Naive thymus-derived CD4-positive, alpha-beta T cell (primary cell): ENCODE measurements at regions not wholly inside any gene's neighbourhood (a gene's known extent, or its start where the extent isn't known, plus 50 kb on each side); places are given as distances from the start of the nearest gene placed in this dataset.

Source experiments
- ATAC-seq: fragments of 150-1000 bp; cut with Tn5 transposase; 2 replicates; pipeline ENCODE4 v1.10.0; 2021; ENCODE audit warnings: mild to moderate bottlenecking, moderate library complexity
- CTCF ChIA-PET: fragments of 350-600 bp; sonication (Branson Sonifier 250); formaldehyde crosslinking; loops from one replicate; lab custom pipeline; 2021; ENCODE audit warnings: antibody characterized with exemption; lab: Charles Lee
- POLR2A ChIA-PET: fragments of 350-600 bp; sonication (Branson Sonifier 250); formaldehyde crosslinking; loops from one replicate; lab custom pipeline; 2021; ENCODE audit warnings: antibody characterized with exemption, inconsistent platforms; lab: Charles Lee
- DNase-seq, 9 donors: peaks; one replicate each; pipeline versions ENCODE4 v3.0.0 to v3.0.0-alpha.2; 2020 to 2022; ENCODE audit warnings: mixed read lengths in 1 of 9
- H3K27ac ChIP-seq: one replicate; pipeline ENCODE4 v1.7.0; 2013; ENCODE audit warnings: mild to moderate bottlenecking, low read depth, low read length, moderate library complexity
- H3K27me3 ChIP-seq, 2 donors: one replicate each; pipeline ENCODE4 v1.7.0; 2013; ENCODE audit warnings: low read length in 2 of 2, mild to moderate bottlenecking in 2 of 2, moderate library complexity in 2 of 2; ENCODE audit not compliant: control insufficient read depth in 2 of 2, insufficient read depth in 2 of 2
- H3K36me3 ChIP-seq, 3 experiments: 1 replicate in 2 of 3; 2 replicates in 1 of 3; pipeline ENCODE4 v1.7.0; 2013; ENCODE audit warnings: low read length in 3 of 3, mild to moderate bottlenecking in 3 of 3, moderate library complexity in 1 of 3; ENCODE audit not compliant: insufficient read depth in 3 of 3, control insufficient read depth in 2 of 3
- H3K4me1 ChIP-seq, 2 donors: one replicate each; pipeline ENCODE4 v1.7.0; 2013; ENCODE audit warnings: low read length in 2 of 2, mild to moderate bottlenecking in 2 of 2, moderate library complexity in 1 of 2; ENCODE audit not compliant: control insufficient read depth in 2 of 2, insufficient read depth in 2 of 2
- H3K4me3 ChIP-seq: 2 replicates; pipeline ENCODE4 v1.7.0; 2013; ENCODE audit warnings: mild to moderate bottlenecking, low read length
- H3K9me3 ChIP-seq, 3 experiments: 1 replicate in 2 of 3; 2 replicates in 1 of 3; pipeline ENCODE4 v1.7.0; 2013; ENCODE audit warnings: low read length in 3 of 3; ENCODE audit not compliant: control insufficient read depth in 2 of 3
- H3K27ac Mint-ChIP-seq, 9 donors: one replicate each; pipeline ENCODE4 v1.8.0; 2020 to 2022; ENCODE audit warnings: mixed read lengths in 9 of 9, mild to moderate bottlenecking in 8 of 9, moderate library complexity in 5 of 9, inconsistent platforms in 2 of 9
- H3K27me3 Mint-ChIP-seq, 5 donors: one replicate each; pipeline ENCODE4 v1.8.0; 2021 to 2022; ENCODE audit warnings: mixed read lengths in 5 of 5, mild to moderate bottlenecking in 1 of 5
- H3K36me3 Mint-ChIP-seq, 5 donors: one replicate each; pipeline ENCODE4 v1.8.0; 2020 to 2022; ENCODE audit warnings: mixed read lengths in 5 of 5, mild to moderate bottlenecking in 3 of 5, inconsistent platforms in 1 of 5
- H3K4me1 Mint-ChIP-seq, 7 donors: one replicate each; pipeline ENCODE4 v1.8.0; 2020 to 2022; ENCODE audit warnings: mixed read lengths in 7 of 7, mild to moderate bottlenecking in 3 of 7, inconsistent platforms in 1 of 7
- H3K4me3 Mint-ChIP-seq, 10 donors: one replicate each; pipeline ENCODE4 v1.8.0; 2020 to 2022; ENCODE audit warnings: mild to moderate bottlenecking in 10 of 10, mixed read lengths in 10 of 10, moderate library complexity in 6 of 10, inconsistent platforms in 2 of 10
- H3K9me3 Mint-ChIP-seq, 11 donors: one replicate each; pipeline ENCODE4 v1.8.0; 2020 to 2022; ENCODE audit warnings: mixed read lengths in 11 of 11, mild to moderate bottlenecking in 4 of 11, inconsistent platforms in 1 of 11, moderate library complexity in 1 of 11
- intact Hi-C, 2 donors: fragments of 100-400 bp; cut with micrococcal nuclease; formaldehyde crosslinking; loops; one replicate each; pipeline ENCODE4 v1.15.1; 2023

DNA sequence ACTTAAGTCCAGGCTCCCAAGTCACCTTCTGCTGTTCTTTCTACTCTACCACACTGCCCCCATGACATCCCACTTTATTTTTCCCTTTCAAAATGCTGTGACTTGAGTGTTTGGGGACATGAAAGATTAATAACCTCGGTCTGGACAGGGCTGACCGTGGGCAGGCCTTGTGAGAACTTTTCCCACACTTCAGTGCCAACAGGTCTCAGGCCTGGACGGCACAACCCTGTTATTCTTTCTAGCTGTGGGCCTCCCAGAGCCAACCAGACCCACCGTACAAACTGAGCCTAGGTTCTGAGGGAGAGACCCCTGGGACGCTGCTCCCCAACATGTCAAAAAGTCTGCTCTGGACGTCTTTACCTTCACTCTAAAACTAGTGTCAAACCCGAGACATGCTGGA lies 153.4 kb downstream of the CEP120 start:
- intact Hi-C loops = no loop called here
- Mint-ChIP-seq H3K27ac (no peak overlapping the region), H3K9me3 (peaks cover 0 to 1% (median 0%) of the 10 kb centered on the region in 11 donors), H3K4me3 (no peak overlapping the region), H3K36me3 (no peaks in the 10 kb centered on the region), H3K4me1 (no peaks in the 10 kb centered on the region), H3K27me3 (peaks cover 0 to 5% (median 0%) of the 10 kb centered on the region in 5 donors)
- H3K36me3 ChIP-seq = no peaks in the 10 kb centered on the region
- ChIA-PET POLR2A (no interaction called here), CTCF (no interaction called here)
- no peaks in the 10 kb centered on the region for H3K4me1 ChIP-seq
- no peaks in the 10 kb centered on the region for H3K9me3 ChIP-seq
- ATAC-seq (no peak), DNase-seq (no peak)
- H3K27me3 ChIP-seq = no peaks in the 10 kb centered on the region
- H3K4me3 ChIP-seq = no peak overlapping the region
- H3K27ac ChIP-seq = no peak overlapping the region

DNA sequence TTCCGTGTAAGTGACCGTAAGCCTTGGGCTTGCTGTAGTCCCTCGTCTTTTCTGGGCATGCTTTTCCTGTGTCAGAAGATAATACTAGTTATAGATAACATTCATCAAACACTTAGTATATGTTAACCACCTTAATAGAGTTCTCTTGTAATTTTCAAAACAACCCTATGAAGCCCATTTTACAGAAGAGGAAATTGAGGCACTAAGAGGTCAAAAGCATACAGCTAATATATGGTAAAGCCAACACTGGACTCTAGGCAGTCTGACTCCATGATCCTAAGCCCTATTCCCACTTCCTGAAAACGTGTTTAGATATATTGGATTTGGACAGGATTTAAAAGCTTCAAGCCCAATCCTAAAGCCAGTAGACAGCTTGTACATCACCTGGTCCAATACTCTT lies 153.8 kb downstream of the CEP120 start:
- Mint-ChIP-seq H3K36me3 (no peaks in the 10 kb centered on the region), H3K4me3 (no peak overlapping the region), H3K27me3 (peaks cover 0 to 5% (median 0%) of the 10 kb centered on the region in 5 donors), H3K27ac (no peak overlapping the region), H3K9me3 (peaks cover 0 to 1% (median 0%) of the 10 kb centered on the region in 11 donors), H3K4me1 (no peaks in the 10 kb centered on the region)
- no peak for DNase-seq
- ATAC-seq = no peak
- H3K4me3 ChIP-seq = no peak overlapping the region
- ChIA-PET POLR2A (no interaction called here), CTCF (no interaction called here)
- no peak overlapping the region for H3K27ac ChIP-seq
- no peaks in the 10 kb centered on the region for H3K9me3 ChIP-seq
- no peaks in the 10 kb centered on the region for H3K4me1 ChIP-seq
- intact Hi-C loops = no loop called here
- no peaks in the 10 kb centered on the region for H3K27me3 ChIP-seq
- no peaks in the 10 kb centered on the region for H3K36me3 ChIP-seq

GRCh38 chr5:123266365-123266764 lies 156.8 kb downstream of the CEP120 start:
- Histone ChIP-seq H3K36me3 (no peaks in the 10 kb centered on the region), H3K27ac (no peak overlapping the region), H3K4me1 (no peaks in the 10 kb centered on the region), H3K27me3 (no peaks in the 10 kb centered on the region), H3K9me3 (no peaks in the 10 kb centered on the region), H3K4me3 (no peak overlapping the region)
- Mint-ChIP-seq H3K27me3 (peaks cover 0 to 5% (median 0%) of the 10 kb centered on the region in 5 donors), H3K4me3 (no peak overlapping the region), H3K4me1 (no peaks in the 10 kb centered on the region), H3K9me3 (peaks cover 0 to 1% (median 0%) of the 10 kb centered on the region in 11 donors), H3K36me3 (no peaks in the 10 kb centered on the region), H3K27ac (no peak overlapping the region)
- intact Hi-C loops = no loop called here
- ChIA-PET POLR2A (no interaction called here), CTCF (no interaction called here)
- ATAC-seq (no peak), DNase-seq (no peak)

DNA sequence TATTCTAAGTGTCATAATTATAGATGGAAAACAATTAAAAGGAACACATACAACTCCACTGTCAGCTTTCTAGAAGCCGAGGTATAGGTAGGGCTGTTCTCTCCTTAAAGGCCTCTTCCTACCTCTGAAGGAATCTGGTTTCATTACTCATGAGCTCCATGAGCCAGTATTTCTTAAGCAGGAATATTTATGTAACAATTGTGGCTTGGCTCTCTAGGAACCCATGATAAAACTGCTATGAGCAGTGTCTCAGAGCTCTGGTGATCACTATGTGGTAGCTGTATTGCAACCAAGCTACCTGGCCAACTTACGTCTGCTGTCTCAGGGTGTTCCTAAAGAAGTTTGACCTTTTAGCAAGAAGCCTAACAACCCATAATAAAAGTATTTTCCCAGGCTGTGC lies 157.7 kb downstream of the CEP120 start:
- Histone ChIP-seq H3K36me3 (no peaks in the 10 kb centered on the region), H3K4me3 (no peak overlapping the region), H3K9me3 (no peaks in the 10 kb centered on the region), H3K4me1 (no peaks in the 10 kb centered on the region), H3K27ac (no peak overlapping the region), H3K27me3 (no peaks in the 10 kb centered on the region)
- H3K36me3 Mint-ChIP-seq = no peaks in the 10 kb centered on the region
- peaks cover 0 to 10% (median 5%) of the 10 kb centered on the region in 5 donors for H3K27me3 Mint-ChIP-seq
- H3K4me1 Mint-ChIP-seq = no peaks in the 10 kb centered on the region
- ATAC-seq (no peak), DNase-seq (no peak)
- ChIA-PET POLR2A (no interaction called here), CTCF (no interaction called here)
- intact Hi-C loops = no loop called here
- no peak overlapping the region for H3K4me3 Mint-ChIP-seq
- peaks cover 0 to 1% (median 0%) of the 10 kb centered on the region in 11 donors for H3K9me3 Mint-ChIP-seq
- H3K27ac Mint-ChIP-seq = no peak overlapping the region

GRCh38 chr5:123264394-123264793 lies 158.8 kb downstream of the CEP120 start:
- no peaks in the 10 kb centered on the region for H3K36me3 ChIP-seq
- no peaks in the 10 kb centered on the region for H3K27me3 ChIP-seq
- no peaks in the 10 kb centered on the region for H3K4me1 ChIP-seq
- H3K36me3 Mint-ChIP-seq = no peaks in the 10 kb centered on the region
- intact Hi-C loops = no loop called here
- H3K27me3 Mint-ChIP-seq = peaks cover 0 to 10% (median 5%) of the 10 kb centered on the region in 5 donors
- H3K4me3 ChIP-seq = no peak overlapping the region
- CTCF ChIA-PET = no interaction called here
- no peak overlapping the region for H3K27ac Mint-ChIP-seq
- no peak for ATAC-seq
- H3K9me3 Mint-ChIP-seq = peaks cover 0 to 3% (median 0%) of the 10 kb centered on the region in 11 donors
- H3K9me3 ChIP-seq = no peaks in the 10 kb centered on the region
- POLR2A ChIA-PET = no interaction called here
- H3K4me3 Mint-ChIP-seq = no peak overlapping the region
- H3K4me1 Mint-ChIP-seq = no peaks in the 10 kb centered on the region
- no peak for DNase-seq
- H3K27ac ChIP-seq = no peak overlapping the region

- ChIA-PET CTCF (no interaction called here), POLR2A (no interaction called here)
- no peak overlapping the region for H3K4me3 Mint-ChIP-seq
These were observed 159.3 kb downstream of the CEP120 start for GRCh38 chr5:123263859-123264258.

DNA sequence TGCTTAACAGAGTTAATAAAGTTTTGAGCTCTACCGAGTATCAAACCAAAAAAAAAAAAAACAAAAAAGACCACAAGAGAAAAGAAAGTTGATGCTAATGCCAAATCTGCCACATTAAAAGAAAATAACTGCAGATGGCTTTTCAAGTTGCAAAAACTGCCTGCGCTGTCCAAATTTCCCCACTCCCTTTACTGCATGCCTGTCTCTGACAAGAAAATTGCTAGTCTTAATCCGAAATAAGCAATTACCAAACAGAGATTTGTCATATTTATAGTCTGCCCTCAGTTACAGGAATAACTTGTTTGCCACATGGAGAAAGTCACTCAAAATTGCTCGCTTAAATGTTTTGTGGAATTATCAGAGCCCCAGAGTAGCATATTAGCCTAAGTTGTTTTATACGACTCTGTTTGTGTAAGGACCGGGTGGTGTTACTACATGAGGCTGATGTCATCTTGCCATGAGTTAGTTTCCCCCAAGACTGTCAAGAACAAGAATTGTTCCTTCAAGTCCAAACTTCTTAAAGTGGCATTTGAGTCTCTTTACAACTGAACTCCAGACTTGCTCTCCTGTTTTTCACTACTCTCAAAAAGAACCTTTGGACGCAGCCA lies 160.9 kb downstream of the CEP120 start:
- ChIA-PET CTCF (no interaction called here), POLR2A (no interaction called here)
- H3K9me3 Mint-ChIP-seq = peaks cover 0 to 11% (median 5%) of the 10 kb centered on the region in 11 donors
- intact Hi-C loops = no loop called here
- peaks cover 0 to 6% (median 0%) of the 10 kb centered on the region in 5 donors for H3K36me3 Mint-ChIP-seq
- H3K27me3 Mint-ChIP-seq = peaks cover 0 to 10% (median 8%) of the 10 kb centered on the region in 5 donors
- no peaks in the 10 kb centered on the region for H3K4me1 Mint-ChIP-seq
- ATAC-seq (no peak), DNase-seq (no peak)
- Histone ChIP-seq H3K27me3 (no peaks in the 10 kb centered on the region), H3K36me3 (no peaks in the 10 kb centered on the region), H3K9me3 (no peaks in the 10 kb centered on the region), H3K4me3 (no peak overlapping the region), H3K4me1 (no peaks in the 10 kb centered on the region), H3K27ac (no peak overlapping the region)
- H3K27ac Mint-ChIP-seq = no peak overlapping the region
- no peak overlapping the region for H3K4me3 Mint-ChIP-seq

More at GRCh38 chr5:123263859-123264258, 159.3 kb downstream of the CEP120 start:
- Mint-ChIP-seq H3K27ac (no peak overlapping the region), H3K36me3 (no peaks in the 10 kb centered on the region), H3K9me3 (peaks cover 0 to 3% (median 0%) of the 10 kb centered on the region in 11 donors), H3K27me3 (peaks cover 0 to 10% (median 5%) of the 10 kb centered on the region in 5 donors), H3K4me1 (no peaks in the 10 kb centered on the region)
- DNase-seq = no peak
- Histone ChIP-seq H3K9me3 (no peaks in the 10 kb centered on the region), H3K27ac (no peak overlapping the region), H3K27me3 (no peaks in the 10 kb centered on the region), H3K4me3 (no peak overlapping the region), H3K4me1 (no peaks in the 10 kb centered on the region), H3K36me3 (no peaks in the 10 kb centered on the region)
- no peak for ATAC-seq
- intact Hi-C loops = no loop called here
